T-helper 1 cell treated with Interleukin-12 subunit alpha and Interleukin-12 subunit beta and Interleukin-4 antibody, amounts not matched to agents 30 ng/mL and 1 ng/mL, for 36 hours (primary cell): ENCODE measurements at regions not wholly inside any gene's neighbourhood (a gene's known extent, or its start where the extent isn't known, plus 50 kb on each side); places are given as distances from the start of the nearest gene placed in this dataset.

ENCODE experiments used
- intact Hi-C: fragments of 100-400 bp; cut with micrococcal nuclease; formaldehyde crosslinking; loops from one replicate; pipeline ENCODE4 v1.15.1; 2024

DNA sequence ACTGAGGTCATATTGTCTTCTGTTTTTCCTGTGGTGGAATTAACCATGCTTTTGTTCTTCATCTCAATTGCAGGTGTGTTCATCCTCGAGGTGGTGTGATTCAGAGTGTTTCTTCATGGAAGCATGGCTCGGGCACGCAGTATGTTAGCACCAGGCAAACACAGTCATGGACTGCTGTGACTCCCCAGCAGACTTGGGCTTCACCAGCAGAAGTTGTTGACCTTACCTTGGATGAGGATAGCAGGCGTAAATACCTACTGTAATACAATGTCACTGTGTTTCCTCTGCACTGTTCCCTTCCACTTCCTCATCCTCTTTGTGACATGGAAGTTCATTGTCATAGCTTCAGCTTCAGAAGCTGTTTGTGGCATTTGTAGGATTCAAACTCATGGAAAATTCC lies 158.7 kb downstream of the HAUS1 start:
- intact Hi-C loops = no loop called here

GRCh38 chr18:46264255-46264654 lies 160.1 kb downstream of the HAUS1 start:
- intact Hi-C loops = loop anchor here (1.0 to 2.0 kb wide), 3 partner anchors 14 to 89 kb away; a partner anchor contains a TSS

DNA sequence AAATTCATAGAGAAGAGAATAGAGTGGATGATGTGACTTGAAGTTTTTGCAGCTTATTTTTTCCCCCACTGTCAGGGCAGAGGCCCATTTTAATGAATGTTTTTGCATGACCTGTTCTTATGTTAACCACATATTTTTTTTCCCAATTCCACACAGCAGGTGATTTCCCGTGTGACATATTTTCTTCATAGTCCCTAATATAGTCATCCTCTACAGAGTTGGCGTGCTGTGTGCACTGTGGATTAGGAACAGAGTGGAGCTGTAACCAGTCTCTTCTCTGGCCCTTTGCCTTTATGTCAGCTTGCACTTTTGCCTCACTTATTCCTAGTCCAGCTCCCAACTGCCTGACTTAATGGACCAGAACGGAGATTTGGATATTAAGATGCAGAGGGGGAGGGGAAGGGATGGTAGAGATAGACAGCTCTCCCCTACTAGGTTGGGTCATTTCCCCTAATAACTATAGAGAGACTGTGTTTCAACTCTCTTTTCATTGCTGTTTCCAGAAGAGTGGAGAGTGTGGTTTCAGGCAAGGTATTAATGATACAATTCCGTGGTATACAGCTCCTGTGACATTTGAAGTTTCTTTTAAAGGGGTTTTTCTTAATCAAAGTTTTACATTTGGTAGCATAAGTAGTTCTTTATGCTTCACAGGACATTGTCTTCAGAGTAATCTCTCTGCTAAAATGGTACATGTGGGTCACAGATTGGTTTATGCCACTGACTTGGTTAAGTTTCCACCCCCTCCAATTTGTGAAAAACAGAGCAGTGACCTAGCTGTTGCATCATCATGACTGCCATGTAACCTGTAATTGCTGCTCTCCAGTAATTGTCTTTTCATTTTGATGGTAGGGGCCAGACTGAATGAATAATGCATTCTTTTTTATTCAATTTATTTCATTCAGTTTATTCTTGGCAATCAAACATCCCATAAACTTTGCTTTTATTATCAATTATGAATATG lies 161.3 kb downstream of the HAUS1 start:
- intact Hi-C loops = loop anchor here (2.0 kb wide), 2 partner anchors 53 to 91 kb away; a partner anchor contains a TSS

GRCh38 chr18:46266473-46266872 lies 162.3 kb downstream of the HAUS1 start:
- intact Hi-C loops = no loop called here

DNA sequence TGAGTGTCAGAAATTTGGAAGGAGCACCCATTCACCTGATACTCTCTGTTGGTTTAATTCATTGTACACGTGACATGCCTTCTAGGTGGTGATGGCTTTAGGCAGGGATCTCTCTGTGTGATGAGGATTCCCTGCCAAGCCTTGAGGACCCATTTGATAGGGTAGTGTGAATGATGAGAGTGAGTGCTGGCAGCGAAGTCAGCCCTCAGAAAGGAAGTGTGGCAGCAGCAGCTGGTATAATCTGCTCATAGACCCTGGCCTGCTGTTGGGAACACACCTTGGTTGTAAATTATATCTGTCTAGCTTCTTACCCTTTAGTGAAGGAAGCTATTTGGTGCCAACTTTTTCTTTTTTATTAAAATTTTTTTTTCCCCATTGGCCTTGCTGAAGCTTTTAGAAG lies 164.5 kb downstream of the HAUS1 start:
- intact Hi-C loops = no loop called here

DNA sequence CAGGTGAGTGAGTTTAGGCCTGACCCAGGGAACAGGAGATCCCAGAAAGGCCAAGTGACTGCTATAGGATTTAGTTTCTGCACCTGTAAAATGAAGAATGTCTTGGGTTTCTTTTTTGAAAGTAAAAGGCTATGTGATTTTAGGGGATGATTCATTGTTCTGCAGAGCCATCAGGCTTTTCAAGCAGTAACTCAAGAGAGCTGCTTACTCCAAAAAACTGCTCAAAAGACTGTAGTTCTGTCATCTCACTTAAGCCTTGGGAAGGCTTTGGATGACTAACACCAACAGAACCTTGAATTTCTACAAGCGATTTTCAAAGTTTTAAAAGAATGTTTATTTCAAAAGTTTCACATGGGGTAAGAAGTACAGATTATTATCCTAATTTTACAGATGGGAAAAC lies 165.1 kb downstream of the HAUS1 start:
- intact Hi-C loops = no loop called here

- intact Hi-C loops = no loop called here
These were observed 167.3 kb downstream of the HAUS1 start for GRCh38 chr18:46271488-46271887.

GRCh38 chr18:46273861-46274260 lies 169.7 kb downstream of the HAUS1 start:
- intact Hi-C loops = no loop called here

- intact Hi-C loops = no loop called here
These were observed 170.1 kb downstream of the HAUS1 start for GRCh38 chr18:46274266-46274665.

- intact Hi-C loops = no loop called here
These were observed 171.2 kb downstream of the HAUS1 start for GRCh38 chr18:46275370-46275769.

- intact Hi-C loops = no loop called here
These were observed 172.6 kb downstream of the HAUS1 start for GRCh38 chr18:46276748-46277147.

GRCh38 chr18:46278481-46279465 lies 174.6 kb downstream of the HAUS1 start:
- intact Hi-C loops = no loop called here

DNA sequence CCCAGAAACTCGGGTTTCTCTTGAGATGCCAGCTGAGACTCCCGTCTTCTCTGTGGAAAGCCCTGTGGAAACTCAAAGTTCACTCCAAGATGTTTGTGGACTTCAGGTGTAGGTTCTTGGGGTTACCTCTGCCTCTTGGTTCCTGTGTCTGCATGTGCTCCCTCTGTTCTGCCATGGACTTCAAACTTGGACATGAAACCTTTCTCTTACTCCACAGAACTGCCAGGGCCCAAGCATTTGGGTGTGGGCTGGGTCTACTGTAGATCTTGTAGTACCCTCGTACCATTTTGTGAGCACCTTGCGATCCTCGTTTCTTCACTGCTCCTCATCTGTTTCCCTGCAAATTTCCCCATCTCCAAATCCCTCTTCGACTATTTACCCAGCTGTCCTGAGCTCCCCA lies 175.5 kb downstream of the HAUS1 start:
- intact Hi-C loops = loop anchor here (2.0 to 5.0 kb wide), 3 partner anchors 53 to 131 kb away; a partner anchor contains a TSS

DNA sequence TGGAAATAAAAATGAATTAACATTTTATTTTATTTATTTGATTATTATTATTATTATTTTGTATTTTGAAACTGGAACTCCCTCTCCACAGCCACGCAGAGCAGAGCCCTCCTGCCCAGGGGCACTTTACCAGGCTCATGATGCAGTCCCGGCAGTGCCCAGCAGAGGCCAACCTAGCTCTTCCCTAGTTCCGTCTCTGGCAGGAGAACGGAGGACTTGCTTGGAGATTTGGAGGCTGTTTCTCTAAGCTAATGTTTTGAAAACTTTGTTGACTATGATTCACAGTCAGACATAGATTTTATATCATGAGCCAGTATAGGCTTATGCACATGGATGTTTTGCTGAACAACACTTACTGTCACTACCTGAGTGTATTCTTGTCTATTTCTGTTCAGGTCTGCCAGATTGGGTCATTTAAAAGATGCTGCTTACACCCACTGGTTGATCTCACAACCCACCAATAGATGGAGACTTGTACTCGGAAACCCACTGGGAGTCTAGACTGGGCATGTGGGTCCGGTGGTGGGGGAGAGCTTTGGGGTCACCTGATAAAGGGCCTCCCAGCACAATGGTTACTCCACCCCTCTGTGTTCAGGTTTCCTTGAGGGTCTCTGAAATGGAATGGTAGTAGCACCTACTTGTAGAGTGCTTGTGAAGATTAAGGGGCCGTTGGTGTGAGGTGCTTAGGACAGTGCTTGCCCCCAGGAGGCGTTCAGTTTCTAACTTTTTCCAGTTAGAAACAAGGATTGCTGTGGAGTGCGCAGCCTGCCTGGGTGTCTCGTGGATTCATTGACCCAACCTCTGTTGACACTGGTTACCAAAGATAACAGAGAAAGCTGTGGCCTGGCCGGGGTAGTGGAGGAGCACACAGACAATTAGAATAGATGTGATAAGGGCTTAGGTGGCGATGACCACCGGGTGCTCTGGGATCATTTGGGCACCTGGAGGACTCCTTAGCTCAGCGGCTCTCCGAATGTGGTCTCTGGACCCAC lies 177.3 kb downstream of the HAUS1 start:
- intact Hi-C loops = loop anchor here (1.0 to 5.0 kb wide), 6 partner anchors 51 to 377 kb away; a partner anchor contains a TSS

DNA sequence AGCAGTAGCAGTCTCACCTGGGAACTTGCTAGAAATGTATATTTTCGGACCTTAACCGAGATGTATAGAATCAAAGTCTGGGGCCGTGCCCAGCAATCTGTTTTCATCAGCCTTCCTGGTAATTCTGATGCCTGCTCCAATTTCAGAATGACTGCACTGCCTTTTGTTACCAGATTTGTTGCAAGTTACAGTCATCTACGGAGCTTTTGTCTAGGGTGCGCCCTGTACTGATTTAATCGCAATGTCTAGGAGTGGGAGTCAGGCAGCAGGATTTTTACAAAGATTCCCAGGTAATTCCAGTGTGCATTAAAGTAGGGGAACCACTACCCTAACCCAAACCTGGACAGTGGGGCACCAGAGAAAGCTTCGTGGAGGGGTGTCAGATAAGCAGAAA lies 178.0 kb downstream of the HAUS1 start:
- intact Hi-C loops = loop anchor here (5.0 kb wide), 2 partner anchors 50 to 110 kb away; a partner anchor contains a TSS

DNA sequence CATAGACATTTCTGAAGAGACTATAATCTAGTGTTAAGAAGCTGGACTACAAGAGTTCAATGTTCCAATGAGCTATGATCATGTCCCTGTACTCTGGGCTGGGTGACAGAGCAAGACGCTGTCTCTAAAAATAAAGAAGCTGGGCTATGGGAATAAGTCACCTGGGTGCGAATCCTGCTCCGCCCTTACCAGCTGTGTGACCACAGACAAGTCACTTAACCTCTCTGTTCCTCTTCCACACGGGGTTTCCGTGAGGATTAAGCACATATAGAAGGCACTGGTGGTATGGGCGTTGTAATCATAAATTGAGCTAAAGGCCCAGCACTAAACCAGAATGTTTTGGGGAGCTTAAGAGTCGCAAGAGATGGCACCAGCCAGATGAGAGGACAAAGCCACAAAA lies 178.5 kb downstream of the HAUS1 start:
- intact Hi-C loops = loop anchor here (5.0 kb wide), 2 partner anchors 50 to 110 kb away; a partner anchor contains a TSS

GRCh38 chr18:46283268-46283667 lies 179.1 kb downstream of the HAUS1 start:
- intact Hi-C loops = loop anchor here (5.0 kb wide), 2 partner anchors 49 to 111 kb away; a partner anchor contains a TSS

GRCh38 chr18:46283895-46284295 lies 179.7 kb downstream of the HAUS1 start:
- intact Hi-C loops = loop anchor here (5.0 kb wide), 2 partner anchors 48 to 112 kb away; a partner anchor contains a TSS

- intact Hi-C loops = no loop called here
These were observed 185.3 kb downstream of the HAUS1 start for GRCh38 chr18:46289463-46289862.

- intact Hi-C loops = no loop called here
These were observed 185.7 kb downstream of the HAUS1 start for GRCh38 chr18:46289931-46290330.
